ENCODE measurements at regions not wholly inside any gene's neighbourhood (a gene's known extent, or its start where the extent isn't known, plus 50 kb on each side); places are given as distances from the start of the nearest gene placed in this dataset.

DNA sequence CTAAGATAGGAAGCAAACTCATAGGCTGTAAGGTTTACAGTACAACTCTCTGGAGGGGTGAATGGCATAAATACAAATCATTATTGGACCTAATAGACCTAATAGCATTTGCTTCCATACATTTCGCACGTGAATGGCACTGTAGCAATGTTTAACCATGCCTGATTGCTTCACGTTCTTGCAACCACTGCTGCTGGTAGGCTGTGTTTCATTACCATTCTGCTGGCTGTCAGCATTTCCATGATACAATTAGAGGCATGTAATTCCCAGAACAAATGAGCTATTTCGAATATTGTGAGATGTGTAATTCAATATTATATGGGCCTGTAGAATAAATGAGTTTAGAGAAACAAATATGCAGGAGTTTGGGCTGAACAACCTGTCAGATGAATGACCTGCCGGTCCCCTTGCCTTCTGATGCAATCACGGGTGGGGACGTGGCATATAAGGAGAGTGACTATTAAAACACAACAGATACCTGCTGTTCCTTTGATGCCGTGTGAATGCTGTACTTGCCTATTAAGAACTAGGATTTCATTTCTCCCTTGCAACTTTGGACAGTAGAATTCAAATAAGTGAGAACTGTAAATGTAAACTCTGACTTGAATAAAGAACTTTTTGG lies 393.4 kb downstream of the ACTR3B start:
- Histone ChIP-seq H3K4me3 (ENCODE audit: low read length in 2 of 2) (no peak overlapping the region), H3K27me3 (ENCODE audit: insufficient read depth, low read length) (no peaks in the 10 kb centered on the region), H3K4me1 (ENCODE audit: insufficient read depth, low read length) (no peaks in the 10 kb centered on the region), H3K36me3 (ENCODE audit: insufficient read depth, low read length) (no peaks in the 10 kb centered on the region), H3K27ac (ENCODE audit: low read depth, low read length) (no peak overlapping the region), H3K9me3 (ENCODE audit: control insufficient read depth in 1 of 2, low read length in 2 of 2) (no peaks in the 10 kb centered on the region)
- Mint-ChIP-seq H3K27ac (no peak overlapping the region), H3K36me3 (no peaks in the 10 kb centered on the region), H3K4me1 (no peaks in the 10 kb centered on the region), H3K27me3 (no peaks in the 10 kb centered on the region), H3K9me3 (peaks cover 0 to 33% (median 13%) of the 10 kb centered on the region in 8 donors), H3K4me3 (no peak overlapping the region)
- DNase-seq = no peak
- ChIA-PET POLR2A (ENCODE audit: partially characterized antibody) (no interaction called here), CTCF (ENCODE audit: partially characterized antibody) (no interaction called here)
- intact Hi-C loops (cut with micrococcal nuclease) = no loop called here

DNA sequence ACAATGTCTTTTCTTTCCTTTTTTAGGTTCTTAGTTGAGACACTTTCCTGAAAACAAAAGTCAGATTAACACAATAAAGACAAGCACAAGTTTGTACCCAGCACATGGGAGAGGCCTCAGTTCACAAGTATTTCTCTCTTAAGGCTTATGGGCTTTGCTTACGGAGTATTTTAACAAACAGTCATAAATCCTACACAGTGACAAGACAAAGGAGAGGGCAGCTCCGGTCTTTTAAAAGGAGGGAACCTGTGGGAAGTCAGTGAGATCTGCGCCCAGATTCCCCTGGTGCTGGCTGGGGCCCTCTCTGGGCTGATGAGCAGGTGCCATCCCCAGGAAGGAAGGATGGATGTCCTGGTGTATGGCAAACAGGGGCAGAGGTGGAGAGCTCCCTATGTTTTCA lies 398.6 kb downstream of the ACTR3B start:
- ChIA-PET CTCF (ENCODE audit: partially characterized antibody) (no interaction called here), POLR2A (ENCODE audit: partially characterized antibody) (no interaction called here)
- no peaks in the 10 kb centered on the region for H3K4me1 Mint-ChIP-seq
- no peak overlapping the region for H3K27ac Mint-ChIP-seq
- H3K27ac ChIP-seq (ENCODE audit: low read depth, low read length) = no peak overlapping the region
- H3K9me3 Mint-ChIP-seq = peaks cover 0 to 22% (median 7%) of the 10 kb centered on the region in 8 donors
- H3K4me1 ChIP-seq (ENCODE audit: insufficient read depth, low read length) = no peaks in the 10 kb centered on the region
- H3K9me3 ChIP-seq (ENCODE audit: control insufficient read depth in 1 of 2, low read length in 2 of 2) = no peaks in the 10 kb centered on the region
- no peaks in the 10 kb centered on the region for H3K27me3 Mint-ChIP-seq
- H3K4me3 Mint-ChIP-seq = no peak overlapping the region
- no peak for DNase-seq
- no peak overlapping the region for H3K4me3 ChIP-seq (ENCODE audit: low read length in 2 of 2)
- intact Hi-C loops (cut with micrococcal nuclease) = no loop called here
- H3K36me3 Mint-ChIP-seq = no peaks in the 10 kb centered on the region
- H3K36me3 ChIP-seq (ENCODE audit: insufficient read depth, low read length) = no peaks in the 10 kb centered on the region
- no peaks in the 10 kb centered on the region for H3K27me3 ChIP-seq (ENCODE audit: insufficient read depth, low read length)

DNA sequence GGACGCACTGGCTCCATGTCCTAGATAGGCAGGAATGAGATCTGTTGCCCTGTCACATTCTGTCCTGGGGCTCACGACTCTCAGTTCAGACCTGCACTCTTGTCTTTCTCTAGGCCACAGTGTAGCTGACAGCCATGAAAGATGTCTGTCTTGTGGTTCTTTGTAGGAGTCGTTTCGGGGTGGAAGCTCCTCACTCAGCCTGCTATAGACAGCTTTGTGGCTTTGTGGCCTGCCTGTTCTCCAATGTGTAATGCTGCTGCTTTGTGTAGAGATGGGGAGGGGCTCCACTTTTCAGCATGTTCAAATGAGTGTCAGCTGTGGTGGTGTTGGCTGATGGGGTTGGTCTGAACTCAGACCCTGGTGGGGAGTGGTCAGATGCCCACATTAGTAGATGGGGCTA lies 410.7 kb downstream of the ACTR3B start:
- intact Hi-C loops (cut with micrococcal nuclease) = no loop called here
- H3K9me3 Mint-ChIP-seq = peaks cover 0 to 41% (median 16%) of the 10 kb centered on the region in 8 donors
- POLR2A ChIA-PET (ENCODE audit: partially characterized antibody) = no interaction called here

DNA sequence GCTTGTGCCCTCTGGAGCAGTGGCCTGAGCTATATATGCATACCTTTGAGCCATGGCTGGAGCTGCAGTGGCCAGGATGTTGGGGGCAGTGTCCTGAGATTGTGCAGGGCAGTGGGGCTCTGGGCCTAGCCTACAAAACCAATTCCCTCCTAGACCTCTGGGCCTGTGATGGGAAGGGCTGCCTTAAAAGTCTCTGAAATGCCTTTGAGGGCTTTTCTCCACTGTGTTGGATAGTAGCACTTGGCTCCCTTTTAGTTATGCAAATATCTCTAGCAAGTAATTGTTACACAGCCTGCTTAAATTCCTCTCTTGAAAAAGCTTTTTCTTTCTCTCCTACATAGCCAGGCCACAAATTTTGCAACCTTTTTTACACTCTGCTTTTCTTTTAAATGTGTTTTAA lies 426.4 kb downstream of the ACTR3B start:
- no peak for DNase-seq
- CTCF ChIA-PET (ENCODE audit: partially characterized antibody) = no interaction called here
- no peaks in the 10 kb centered on the region for H3K27me3 ChIP-seq (ENCODE audit: insufficient read depth, low read length)
- H3K4me1 ChIP-seq (ENCODE audit: insufficient read depth, low read length) = no peaks in the 10 kb centered on the region
- peaks cover 0 to 2% of the 10 kb centered on the region in 2 donors for H3K27me3 Mint-ChIP-seq
- H3K36me3 Mint-ChIP-seq = no peaks in the 10 kb centered on the region
- POLR2A ChIA-PET (ENCODE audit: partially characterized antibody) = no interaction called here
- H3K4me3 Mint-ChIP-seq = no peak overlapping the region
- no peak overlapping the region for H3K27ac ChIP-seq (ENCODE audit: low read depth, low read length)
- H3K9me3 Mint-ChIP-seq = peaks cover 0 to 6% (median under 1%) of the 10 kb centered on the region in 8 donors
- no peaks in the 10 kb centered on the region for H3K36me3 ChIP-seq (ENCODE audit: insufficient read depth, low read length)
- no peak overlapping the region for H3K27ac Mint-ChIP-seq
- H3K4me3 ChIP-seq (ENCODE audit: low read length in 2 of 2) = no peak overlapping the region
- no peaks in the 10 kb centered on the region for H3K4me1 Mint-ChIP-seq
- no peaks in the 10 kb centered on the region for H3K9me3 ChIP-seq (ENCODE audit: control insufficient read depth in 1 of 2, low read length in 2 of 2)
- intact Hi-C loops (cut with micrococcal nuclease) = no loop called here

More for the DNA sequence above, 410.7 kb downstream of the ACTR3B start:
- Mint-ChIP-seq H3K4me3 (no peak overlapping the region), H3K27me3 (no peaks in the 10 kb centered on the region), H3K4me1 (no peaks in the 10 kb centered on the region), H3K27ac (no peak overlapping the region), H3K36me3 (peaks cover 0 to 3% of the 10 kb centered on the region in 2 donors)
- Histone ChIP-seq H3K9me3 (ENCODE audit: control insufficient read depth in 1 of 2, low read length in 2 of 2) (peaks cover 0 to 3% of the 10 kb centered on the region in 2 donors), H3K36me3 (ENCODE audit: insufficient read depth, low read length) (no peaks in the 10 kb centered on the region), H3K4me1 (ENCODE audit: insufficient read depth, low read length) (no peaks in the 10 kb centered on the region), H3K27ac (ENCODE audit: low read depth, low read length) (no peak overlapping the region), H3K27me3 (ENCODE audit: insufficient read depth, low read length) (no peaks in the 10 kb centered on the region), H3K4me3 (ENCODE audit: low read length in 2 of 2) (no peak overlapping the region)
- CTCF ChIA-PET (ENCODE audit: partially characterized antibody) = no interaction called here
- no peak for DNase-seq

DNA sequence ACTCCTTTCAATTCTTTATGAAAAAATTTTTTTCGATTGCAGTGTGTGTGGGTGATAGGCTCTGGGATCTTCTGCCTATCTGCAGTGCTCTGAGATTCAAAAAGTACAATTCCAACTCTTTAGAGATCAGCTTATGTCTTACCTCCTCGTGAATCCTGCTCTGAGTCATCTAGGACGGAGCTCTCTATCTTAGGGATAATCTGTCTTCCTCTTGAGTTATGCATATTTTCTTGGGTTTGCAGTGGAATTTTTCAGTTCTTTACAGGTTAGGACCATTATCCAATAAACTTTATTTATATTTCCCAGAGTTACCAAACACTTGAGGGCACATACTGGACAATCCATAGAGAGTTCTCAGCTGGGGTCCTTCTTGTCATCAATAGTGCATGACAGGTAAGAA lies 428.6 kb downstream of the ACTR3B start:
- Mint-ChIP-seq H3K36me3 (no peaks in the 10 kb centered on the region), H3K27me3 (peaks cover 0 to 2% of the 10 kb centered on the region in 2 donors), H3K27ac (no peak overlapping the region), H3K4me1 (no peaks in the 10 kb centered on the region), H3K9me3 (peaks cover 0 to 8% (median under 1%) of the 10 kb centered on the region in 8 donors), H3K4me3 (no peak overlapping the region)
- no peak for DNase-seq
- Histone ChIP-seq H3K27ac (ENCODE audit: low read depth, low read length) (no peak overlapping the region), H3K27me3 (ENCODE audit: insufficient read depth, low read length) (no peaks in the 10 kb centered on the region), H3K9me3 (ENCODE audit: control insufficient read depth in 1 of 2, low read length in 2 of 2) (no peaks in the 10 kb centered on the region), H3K4me3 (ENCODE audit: low read length in 2 of 2) (no peak overlapping the region), H3K36me3 (ENCODE audit: insufficient read depth, low read length) (no peaks in the 10 kb centered on the region), H3K4me1 (ENCODE audit: insufficient read depth, low read length) (no peaks in the 10 kb centered on the region)
- intact Hi-C loops (cut with micrococcal nuclease) = no loop called here
- ChIA-PET CTCF (ENCODE audit: partially characterized antibody) (no interaction called here), POLR2A (ENCODE audit: partially characterized antibody) (no interaction called here)

DNA sequence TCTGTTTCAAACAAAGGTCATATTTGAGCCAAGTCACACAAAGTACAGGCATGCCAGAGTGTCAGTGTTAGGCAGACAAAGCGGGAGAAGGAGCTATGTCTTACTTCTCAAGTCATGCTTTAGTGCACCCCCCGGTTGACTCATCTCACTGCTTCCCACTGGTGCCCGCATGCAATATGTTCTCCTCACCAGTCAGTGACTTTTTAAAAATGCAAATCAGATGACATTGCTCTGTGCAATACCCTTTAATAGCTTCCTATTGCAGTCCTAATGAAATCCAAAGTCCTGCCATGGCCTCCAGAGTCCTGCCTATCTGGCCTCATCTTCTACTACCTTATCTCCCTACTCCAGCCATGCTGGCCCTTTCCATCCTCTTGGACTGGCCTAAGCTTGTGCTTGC lies 429.1 kb downstream of the ACTR3B start:
- H3K9me3 ChIP-seq (ENCODE audit: control insufficient read depth in 1 of 2, low read length in 2 of 2) = no peaks in the 10 kb centered on the region
- Mint-ChIP-seq H3K27me3 (peaks cover 0 to 2% of the 10 kb centered on the region in 2 donors), H3K36me3 (no peaks in the 10 kb centered on the region), H3K27ac (no peak overlapping the region), H3K9me3 (peaks cover 0 to 8% (median 2%) of the 10 kb centered on the region in 8 donors), H3K4me3 (no peak overlapping the region), H3K4me1 (no peaks in the 10 kb centered on the region)
- no peaks in the 10 kb centered on the region for H3K4me1 ChIP-seq (ENCODE audit: insufficient read depth, low read length)
- H3K27me3 ChIP-seq (ENCODE audit: insufficient read depth, low read length) = no peaks in the 10 kb centered on the region
- POLR2A ChIA-PET (ENCODE audit: partially characterized antibody) = no interaction called here
- H3K4me3 ChIP-seq (ENCODE audit: low read length in 2 of 2) = no peak overlapping the region
- no peak overlapping the region for H3K27ac ChIP-seq (ENCODE audit: low read depth, low read length)
- no peak for DNase-seq
- H3K36me3 ChIP-seq (ENCODE audit: insufficient read depth, low read length) = no peaks in the 10 kb centered on the region
- CTCF ChIA-PET (ENCODE audit: partially characterized antibody) = no interaction called here
- intact Hi-C loops (cut with micrococcal nuclease) = no loop called here

DNA sequence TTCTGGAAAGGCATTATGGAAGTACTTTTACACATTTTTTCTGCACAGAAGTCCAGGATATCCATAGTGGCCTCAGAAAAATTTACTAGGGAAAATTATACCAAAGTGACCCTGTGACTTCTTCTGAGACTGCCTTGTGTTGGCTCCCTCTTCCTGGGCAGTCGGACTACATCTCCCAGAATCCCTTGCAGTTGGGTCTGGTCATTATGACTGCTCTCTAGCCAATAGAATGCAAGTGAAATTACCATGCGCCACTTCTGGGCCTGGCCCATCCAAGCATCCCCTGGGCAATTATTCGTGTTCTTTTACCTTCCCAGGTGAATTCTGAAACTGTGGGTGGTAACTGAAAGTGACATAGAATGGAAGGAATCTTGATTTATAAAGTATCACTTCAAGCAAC lies 430.9 kb downstream of the ACTR3B start:
- no peaks in the 10 kb centered on the region for H3K4me1 Mint-ChIP-seq
- H3K9me3 Mint-ChIP-seq = peaks cover 0 to 8% (median 2%) of the 10 kb centered on the region in 8 donors
- Histone ChIP-seq H3K4me3 (ENCODE audit: low read length in 2 of 2) (no peak overlapping the region), H3K4me1 (ENCODE audit: insufficient read depth, low read length) (no peaks in the 10 kb centered on the region), H3K9me3 (ENCODE audit: control insufficient read depth in 1 of 2, low read length in 2 of 2) (no peaks in the 10 kb centered on the region), H3K27me3 (ENCODE audit: insufficient read depth, low read length) (no peaks in the 10 kb centered on the region), H3K36me3 (ENCODE audit: insufficient read depth, low read length) (no peaks in the 10 kb centered on the region), H3K27ac (ENCODE audit: low read depth, low read length) (no peak overlapping the region)
- no peak overlapping the region for H3K27ac Mint-ChIP-seq
- H3K36me3 Mint-ChIP-seq = no peaks in the 10 kb centered on the region
- ChIA-PET CTCF (ENCODE audit: partially characterized antibody) (no interaction called here), POLR2A (ENCODE audit: partially characterized antibody) (no interaction called here)
- peaks cover 0 to 2% of the 10 kb centered on the region in 2 donors for H3K27me3 Mint-ChIP-seq
- intact Hi-C loops (cut with micrococcal nuclease) = no loop called here
- H3K4me3 Mint-ChIP-seq = no peak overlapping the region
- DNase-seq = no peak

DNA sequence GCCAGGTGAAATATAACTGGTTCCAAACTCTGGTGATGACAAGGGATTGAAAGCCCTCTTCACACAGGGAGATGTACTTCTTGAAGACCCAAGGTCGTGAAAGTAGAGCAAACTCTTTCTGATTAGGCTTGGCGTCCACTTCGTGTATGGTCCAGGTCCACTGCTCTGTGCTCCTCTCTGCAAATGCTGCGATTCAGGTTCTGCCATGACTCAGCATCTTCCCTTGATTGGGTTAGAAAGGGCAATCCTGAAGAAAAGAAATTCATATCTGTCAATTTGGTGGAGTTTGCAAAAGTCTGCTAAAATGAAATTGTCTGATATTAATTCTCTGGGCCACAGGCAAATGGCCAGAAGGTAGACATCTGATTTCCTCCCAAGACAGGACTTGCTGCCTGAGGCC lies 431.4 kb downstream of the ACTR3B start:
- intact Hi-C loops (cut with micrococcal nuclease) = no loop called here
- POLR2A ChIA-PET (ENCODE audit: partially characterized antibody) = no interaction called here
- Histone ChIP-seq H3K4me1 (ENCODE audit: insufficient read depth, low read length) (no peaks in the 10 kb centered on the region), H3K4me3 (ENCODE audit: low read length in 2 of 2) (no peak overlapping the region), H3K36me3 (ENCODE audit: insufficient read depth, low read length) (no peaks in the 10 kb centered on the region), H3K9me3 (ENCODE audit: control insufficient read depth in 1 of 2, low read length in 2 of 2) (no peaks in the 10 kb centered on the region), H3K27ac (ENCODE audit: low read depth, low read length) (no peak overlapping the region), H3K27me3 (ENCODE audit: insufficient read depth, low read length) (no peaks in the 10 kb centered on the region)
- H3K27ac Mint-ChIP-seq = no peak overlapping the region
- H3K4me3 Mint-ChIP-seq = no peak overlapping the region
- H3K36me3 Mint-ChIP-seq = no peaks in the 10 kb centered on the region
- CTCF ChIA-PET (ENCODE audit: partially characterized antibody) = no interaction called here
- H3K4me1 Mint-ChIP-seq = no peaks in the 10 kb centered on the region
- peaks cover 0 to 8% (median 2%) of the 10 kb centered on the region in 8 donors for H3K9me3 Mint-ChIP-seq
- H3K27me3 Mint-ChIP-seq = peaks cover 0 to 2% of the 10 kb centered on the region in 2 donors
- DNase-seq = no peak

Data from CD4-positive, alpha-beta memory T cell (primary cell).